Astrocyte (in vitro differentiated cells and primary cell): ENCODE measurements at regions not wholly inside any gene's neighbourhood (a gene's known extent, or its start where the extent isn't known, plus 50 kb on each side); places are given as distances from the start of the nearest gene placed in this dataset.

ENCODE experiments used
- EZH2 ChIP-seq: IDR thresholded peaks from 2 replicates; pipeline ENCODE4 v1.6.1; 2012; ENCODE audit warnings: mild to moderate bottlenecking, low read length, inconsistent platforms; ENCODE audit not compliant: insufficient read depth
- TF ChIP-seq, protein P1 (sequence below): IDR thresholded peaks from 2 replicates; pipeline ENCODE4 v1.5.1; 2011; ENCODE audit warnings: low read depth, mild to moderate bottlenecking, inconsistent platforms, low read length, moderate library complexity; ENCODE audit not compliant: insufficient read depth

- TF ChIP-seq, protein P1, sequence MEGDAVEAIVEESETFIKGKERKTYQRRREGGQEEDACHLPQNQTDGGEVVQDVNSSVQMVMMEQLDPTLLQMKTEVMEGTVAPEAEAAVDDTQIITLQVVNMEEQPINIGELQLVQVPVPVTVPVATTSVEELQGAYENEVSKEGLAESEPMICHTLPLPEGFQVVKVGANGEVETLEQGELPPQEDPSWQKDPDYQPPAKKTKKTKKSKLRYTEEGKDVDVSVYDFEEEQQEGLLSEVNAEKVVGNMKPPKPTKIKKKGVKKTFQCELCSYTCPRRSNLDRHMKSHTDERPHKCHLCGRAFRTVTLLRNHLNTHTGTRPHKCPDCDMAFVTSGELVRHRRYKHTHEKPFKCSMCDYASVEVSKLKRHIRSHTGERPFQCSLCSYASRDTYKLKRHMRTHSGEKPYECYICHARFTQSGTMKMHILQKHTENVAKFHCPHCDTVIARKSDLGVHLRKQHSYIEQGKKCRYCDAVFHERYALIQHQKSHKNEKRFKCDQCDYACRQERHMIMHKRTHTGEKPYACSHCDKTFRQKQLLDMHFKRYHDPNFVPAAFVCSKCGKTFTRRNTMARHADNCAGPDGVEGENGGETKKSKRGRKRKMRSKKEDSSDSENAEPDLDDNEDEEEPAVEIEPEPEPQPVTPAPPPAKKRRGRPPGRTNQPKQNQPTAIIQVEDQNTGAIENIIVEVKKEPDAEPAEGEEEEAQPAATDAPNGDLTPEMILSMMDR, result no peak
- TF ChIP-seq EZH2, result no peak
Observed at GRCh38 chr20:52441710-52442109, 250.1 kb upstream of the ZFP64 start.
